PC-9 (cell line): ENCODE measurements at regions not wholly inside any gene's neighbourhood (a gene's known extent, or its start where the extent isn't known, plus 50 kb on each side); places are given as distances from the start of the nearest gene placed in this dataset.

Source experiments
- EZH2 ChIP-seq: fragments of 200-600 bp; sonication (generic); IDR thresholded peaks from 2 replicates; pipeline ENCODE4 v1.8.0; 2017; ENCODE audit warnings: antibody characterized with exemption, low read depth
- TF ChIP-seq, protein P1 (sequence below): fragments of 200-600 bp; sonication (generic); conservative IDR thresholded peaks from 2 replicates; pipeline ENCODE4 v1.6.1; 2017; ENCODE audit warnings: mixed run types, antibody characterized with exemption, mild to moderate bottlenecking, moderate library complexity

DNA sequence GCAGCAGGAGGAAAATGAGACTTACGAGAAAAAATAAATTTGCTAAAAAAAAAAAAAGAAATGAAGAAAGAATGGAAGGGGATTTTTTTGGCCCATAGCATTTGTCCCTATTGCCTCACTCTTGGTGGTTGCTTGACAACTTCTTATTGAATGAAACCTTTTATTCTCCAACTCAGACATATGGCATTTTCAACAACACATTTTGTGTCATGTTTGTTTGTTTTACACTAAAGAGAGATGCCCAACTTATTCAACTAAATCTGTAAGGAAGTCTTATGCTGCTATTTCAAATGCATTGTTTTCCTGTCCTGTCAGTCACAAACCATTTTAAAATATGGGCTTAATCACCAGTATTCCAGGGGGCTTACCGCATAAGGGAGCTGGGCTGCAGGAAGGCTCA lies 409.1 kb upstream of the TENM3 start:
- TF ChIP-seq, protein P1, sequence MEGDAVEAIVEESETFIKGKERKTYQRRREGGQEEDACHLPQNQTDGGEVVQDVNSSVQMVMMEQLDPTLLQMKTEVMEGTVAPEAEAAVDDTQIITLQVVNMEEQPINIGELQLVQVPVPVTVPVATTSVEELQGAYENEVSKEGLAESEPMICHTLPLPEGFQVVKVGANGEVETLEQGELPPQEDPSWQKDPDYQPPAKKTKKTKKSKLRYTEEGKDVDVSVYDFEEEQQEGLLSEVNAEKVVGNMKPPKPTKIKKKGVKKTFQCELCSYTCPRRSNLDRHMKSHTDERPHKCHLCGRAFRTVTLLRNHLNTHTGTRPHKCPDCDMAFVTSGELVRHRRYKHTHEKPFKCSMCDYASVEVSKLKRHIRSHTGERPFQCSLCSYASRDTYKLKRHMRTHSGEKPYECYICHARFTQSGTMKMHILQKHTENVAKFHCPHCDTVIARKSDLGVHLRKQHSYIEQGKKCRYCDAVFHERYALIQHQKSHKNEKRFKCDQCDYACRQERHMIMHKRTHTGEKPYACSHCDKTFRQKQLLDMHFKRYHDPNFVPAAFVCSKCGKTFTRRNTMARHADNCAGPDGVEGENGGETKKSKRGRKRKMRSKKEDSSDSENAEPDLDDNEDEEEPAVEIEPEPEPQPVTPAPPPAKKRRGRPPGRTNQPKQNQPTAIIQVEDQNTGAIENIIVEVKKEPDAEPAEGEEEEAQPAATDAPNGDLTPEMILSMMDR, result no peak
- no peak for TF ChIP-seq EZH2
